ENCODE measurements at regions not wholly inside any gene's neighbourhood (a gene's known extent, or its start where the extent isn't known, plus 50 kb on each side); places are given as distances from the start of the nearest gene placed in this dataset.

DNA sequence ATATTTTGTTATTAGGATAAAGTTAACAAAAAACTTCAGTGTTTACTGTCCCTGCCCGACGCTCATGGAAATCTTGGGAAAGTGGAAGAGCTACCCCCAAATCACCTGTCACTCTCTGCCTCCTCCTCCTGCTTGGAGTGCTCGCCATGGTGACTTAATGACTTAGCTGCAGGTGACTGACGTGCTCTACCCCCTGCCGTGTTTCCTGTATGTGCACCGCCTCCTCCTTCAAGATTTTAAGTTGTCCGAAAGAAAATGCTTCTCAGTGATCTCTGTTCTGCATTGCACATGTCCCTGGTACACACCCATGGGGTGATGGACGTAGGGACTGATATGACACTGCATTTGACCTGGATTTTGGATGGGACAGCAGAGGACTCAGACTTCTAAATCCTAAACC, 338.8 kb upstream of the SHH start:
- no peak for TF ChIP-seq CTCF (IDR thresholded peaks at IDR 0.05; ENCODE audit: low read depth, low read length)
- DNase-seq (ENCODE audit: low read depth in 2 of 2): no peak
- no peak overlapping the region for H3K4me3 ChIP-seq (replicated peaks in 1 of 2; ENCODE audit: low read depth in 2 of 2, low read length in 2 of 2)

DNA sequence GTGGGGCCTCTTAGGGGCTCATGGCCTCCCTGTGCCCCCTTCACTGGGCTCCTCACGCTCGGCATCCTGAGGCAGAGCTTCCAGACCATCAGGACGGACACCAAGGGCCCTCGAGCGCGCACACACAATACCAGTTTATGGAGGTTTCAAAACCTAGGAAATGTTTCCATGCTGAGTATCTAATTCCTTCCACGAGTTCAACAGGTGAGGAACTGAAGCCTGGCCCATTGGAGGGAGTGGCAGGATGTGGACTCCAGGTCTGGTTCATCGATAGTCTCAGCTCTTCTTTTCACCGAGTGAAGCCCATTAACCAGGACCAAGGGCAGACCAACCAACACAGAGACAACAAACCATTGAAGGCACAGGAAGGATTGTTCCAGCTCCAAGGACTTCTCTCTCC, 336.7 kb upstream of the SHH start:
- no peak for TF ChIP-seq CTCF (IDR thresholded peaks at IDR 0.05; ENCODE audit: low read depth, low read length)
- DNase-seq (ENCODE audit: low read depth in 2 of 2): no peak
- no peak overlapping the region for H3K4me3 ChIP-seq (replicated peaks in 1 of 2; ENCODE audit: low read depth in 2 of 2, low read length in 2 of 2)

DNA sequence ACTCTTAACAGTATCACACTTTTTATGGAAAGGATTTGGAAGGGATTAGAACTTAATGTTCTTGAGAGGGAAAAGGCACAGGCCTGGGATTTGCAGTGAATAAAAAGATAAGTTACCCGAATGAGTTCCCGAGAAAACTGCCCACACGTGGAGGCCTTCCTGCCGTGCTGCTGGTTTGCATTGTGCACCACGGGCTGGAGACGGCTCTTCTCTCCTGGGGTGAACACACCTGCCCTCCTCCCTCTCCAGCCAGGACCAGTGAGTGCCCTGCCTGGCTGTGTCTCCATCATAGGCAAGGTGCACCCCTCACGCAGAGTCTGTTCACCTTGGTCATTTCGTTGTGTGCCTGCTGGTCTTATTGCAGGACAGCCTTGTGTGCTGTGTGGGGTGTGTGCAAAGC, 336.3 kb upstream of the SHH start:
- no peak for DNase-seq (ENCODE audit: low read depth in 2 of 2)
- H3K4me3 ChIP-seq (replicated peaks in 1 of 2; ENCODE audit: low read depth in 2 of 2, low read length in 2 of 2): no peak overlapping the region
- no peak for TF ChIP-seq CTCF (IDR thresholded peaks at IDR 0.05; ENCODE audit: low read depth, low read length)

DNA sequence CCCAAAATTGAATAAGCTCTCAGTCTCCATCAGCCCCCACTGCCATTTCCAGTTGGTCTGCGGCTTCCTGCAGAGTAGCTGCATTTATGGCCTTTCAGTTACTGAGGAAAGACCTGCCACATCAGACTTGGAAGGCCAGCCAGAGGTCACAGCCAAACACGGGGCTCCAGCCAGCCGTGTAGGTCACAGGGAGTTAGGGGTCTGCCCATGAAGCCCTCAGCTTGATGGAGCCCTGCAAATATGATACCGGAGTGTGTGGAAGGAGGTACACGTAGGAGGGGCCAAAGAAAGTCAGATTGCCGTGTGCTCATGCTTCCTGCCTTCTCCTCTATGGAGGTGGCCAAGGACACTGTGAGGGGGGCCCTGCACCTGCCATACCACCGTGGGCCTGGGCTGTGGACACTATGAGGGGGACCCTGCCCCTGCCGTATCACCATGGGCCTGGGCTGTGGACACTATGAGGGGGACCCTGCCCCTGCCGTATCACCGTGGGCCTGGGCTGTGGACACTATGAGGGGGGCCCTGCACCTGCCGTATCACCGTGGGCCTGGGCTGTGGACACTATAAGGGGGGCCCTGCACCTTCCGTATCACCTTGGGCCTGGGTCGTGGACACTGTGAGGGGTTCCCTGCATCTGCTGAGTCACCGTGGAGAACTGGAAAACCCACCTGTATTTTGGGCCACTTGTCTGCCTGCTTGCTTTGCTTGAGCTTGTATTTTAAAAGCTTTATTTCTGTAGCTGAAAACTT, 335.7 kb upstream of the SHH start:
- H3K4me3 ChIP-seq (replicated peaks in 1 of 2; ENCODE audit: low read depth in 2 of 2, low read length in 2 of 2): no peak overlapping the region
- TF ChIP-seq CTCF (IDR thresholded peaks at IDR 0.05; ENCODE audit: low read depth, low read length): no peak

GRCh38 chr7:156147104-156147503, 334.8 kb upstream of the SHH start:
- no peak for DNase-seq (ENCODE audit: low read depth in 2 of 2)
- TF ChIP-seq CTCF (IDR thresholded peaks at IDR 0.05; ENCODE audit: low read depth, low read length): no peak
- no peak overlapping the region for H3K4me3 ChIP-seq (replicated peaks in 1 of 2; ENCODE audit: low read depth in 2 of 2, low read length in 2 of 2)

More for the DNA sequence above, 335.7 kb upstream of the SHH start:
- no peak for DNase-seq (ENCODE audit: low read depth in 2 of 2)

DNA sequence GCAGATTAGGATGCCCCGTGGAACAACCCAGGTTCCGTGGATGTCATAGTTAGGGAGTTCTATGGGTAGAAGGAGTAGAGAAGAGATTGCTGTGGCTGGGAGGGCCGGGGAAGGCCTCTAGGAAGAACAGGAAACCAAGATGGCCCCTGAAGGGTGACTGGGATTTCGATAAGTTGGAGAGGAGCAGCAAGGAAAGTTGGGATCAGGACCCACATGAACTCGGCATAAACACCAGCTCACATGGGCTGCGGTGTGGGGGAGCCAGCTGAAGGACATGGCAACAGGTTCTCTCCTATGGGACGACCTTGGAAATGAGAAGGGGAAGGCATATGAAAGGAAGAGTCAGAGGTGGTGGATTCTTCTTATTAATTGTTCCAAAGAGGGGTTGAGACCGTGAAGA, 333.7 kb upstream of the SHH start:
- no peak overlapping the region for H3K4me3 ChIP-seq (replicated peaks in 1 of 2; ENCODE audit: low read depth in 2 of 2, low read length in 2 of 2)
- DNase-seq (ENCODE audit: low read depth in 2 of 2): no peak
- no peak for TF ChIP-seq CTCF (IDR thresholded peaks at IDR 0.05; ENCODE audit: low read depth, low read length)

DNA sequence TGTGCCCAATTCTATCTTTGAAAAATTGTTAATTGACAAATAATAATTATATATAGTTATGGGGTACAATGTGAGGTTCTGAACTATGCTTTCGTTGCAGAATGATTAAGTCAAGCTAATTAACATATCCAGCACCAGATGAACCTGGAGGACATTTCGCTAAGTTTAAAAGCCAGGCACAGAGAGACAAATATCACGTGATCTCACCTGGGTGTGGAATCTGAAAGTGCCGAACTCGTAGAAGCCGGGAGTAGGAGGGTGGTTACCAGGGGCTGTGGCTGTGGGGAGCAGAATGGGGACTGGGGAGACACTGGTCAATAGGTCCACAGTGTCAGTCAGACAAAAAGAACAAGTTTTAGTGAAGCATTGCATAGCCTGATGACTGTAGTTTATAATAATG, 332.9 kb upstream of the SHH start:
- TF ChIP-seq CTCF (IDR thresholded peaks at IDR 0.05; ENCODE audit: low read depth, low read length): no peak
- no peak overlapping the region for H3K4me3 ChIP-seq (replicated peaks in 1 of 2; ENCODE audit: low read depth in 2 of 2, low read length in 2 of 2)
- DNase-seq (ENCODE audit: low read depth in 2 of 2): no peak
